CD4-positive, alpha-beta T cell (primary cell): ENCODE measurements at regions not wholly inside any gene's neighbourhood (a gene's known extent, or its start where the extent isn't known, plus 50 kb on each side); places are given as distances from the start of the nearest gene placed in this dataset.
A peak's percentile ranks its signal among the peaks of the same experiment; 100 is the strongest.

Source experiments
- ATAC-seq: fragments of 200-7000 bp; cut with Tn5 transposase; one replicate; pipeline ENCODE4 v1.10.0; 2022; ENCODE audit warnings: mild to moderate bottlenecking; ENCODE audit not compliant: poor library complexity
- CTCF ChIA-PET: fragments of 350-600 bp; sonication (Branson Sonifier 250); formaldehyde crosslinking; loops from one replicate; lab custom pipeline; 2021; ENCODE audit warnings: antibody characterized with exemption, inconsistent platforms; lab: Charles Lee
- POLR2A ChIA-PET: fragments of 350-600 bp; sonication (Branson Sonifier 250); formaldehyde crosslinking; loops from one replicate; lab custom pipeline; 2021; ENCODE audit warnings: antibody characterized with exemption, inconsistent platforms; lab: Charles Lee
- DNase-seq, 14 experiments: peaks; one replicate each; pipeline ENCODE4 v3.0.0-alpha.2; 2013 to 2020; ENCODE audit warnings: mixed read lengths in 2 of 14
- H3K27ac ChIP-seq, 2 donors: one replicate each; pipeline versions ENCODE4 v1.5.1 to v1.7.0; 2013; ENCODE audit warnings: low read length in 2 of 2, low read depth in 1 of 2, mild to moderate bottlenecking in 1 of 2
- H3K27me3 ChIP-seq, 2 experiments: 1 replicate in 1 of 2; 2 replicates in 1 of 2; pipeline versions ENCODE4 v1.6.1 to v1.7.0; 2013; ENCODE audit warnings: low read length in 2 of 2, control low read depth in 1 of 2, mild to moderate bottlenecking in 1 of 2, moderate library complexity in 1 of 2; ENCODE audit not compliant: insufficient read depth in 2 of 2, control insufficient read depth in 1 of 2
- H3K36me3 ChIP-seq: one replicate; pipeline ENCODE4 v1.6.1; 2013; ENCODE audit warnings: low read length, control low read depth; ENCODE audit not compliant: insufficient read depth
- H3K4me1 ChIP-seq: one replicate; pipeline ENCODE4 v1.6.1; 2013; ENCODE audit warnings: low read length, control low read depth; ENCODE audit not compliant: insufficient read depth
- H3K4me3 ChIP-seq: one replicate; pipeline ENCODE4 v1.5.1; 2013; ENCODE audit warnings: mild to moderate bottlenecking, low read length, moderate library complexity
- H3K9me3 ChIP-seq, 2 experiments: 1 replicate in 1 of 2; 2 replicates in 1 of 2; pipeline versions ENCODE4 v1.6.1 to v1.7.0; 2013; ENCODE audit warnings: low read length in 2 of 2, mild to moderate bottlenecking in 2 of 2, control low read depth in 1 of 2, moderate library complexity in 1 of 2; ENCODE audit not compliant: control insufficient read depth in 1 of 2, insufficient read depth in 1 of 2
- H3K27ac Mint-ChIP-seq: one replicate; pipeline ENCODE4 v1.8.0; 2020; ENCODE audit warnings: mixed read lengths
- H3K27me3 Mint-ChIP-seq: one replicate; pipeline ENCODE4 v1.8.0; 2021; ENCODE audit warnings: mixed read lengths
- H3K36me3 Mint-ChIP-seq: one replicate; pipeline ENCODE4 v1.8.0; 2021; ENCODE audit warnings: low read depth, mixed read lengths
- H3K4me1 Mint-ChIP-seq: one replicate; pipeline ENCODE4 v1.8.0; 2021; ENCODE audit warnings: low read depth, mixed read lengths
- H3K4me3 Mint-ChIP-seq: one replicate; pipeline ENCODE4 v1.8.0; 2020; ENCODE audit warnings: mild to moderate bottlenecking, mixed read lengths
- H3K9me3 Mint-ChIP-seq: one replicate; pipeline ENCODE4 v1.8.0; 2020; ENCODE audit warnings: mixed read lengths
- CTCF ChIP-seq: fragments of 200-600 bp; IDR thresholded peaks from one replicate; pipeline ENCODE4 v1.8.0; 2022; ENCODE audit warnings: antibody characterized with exemption, mild to moderate bottlenecking
- intact Hi-C, 2 experiments: fragments of 100-400 bp; cut with DNase I in 1 of 2; cut with micrococcal nuclease in 1 of 2; formaldehyde crosslinking; loops; one replicate each; pipeline versions ENCODE4 v1.15.1 to v1.9.0; 2023 to 2025; cut with DNase I, micrococcal nuclease

- Histone ChIP-seq H3K4me1 (no peaks in the 10 kb centered on the region), H3K27ac (no peak overlapping the region), H3K9me3 (peaks cover 0 to 5% of the 10 kb centered on the region in 2 experiments), H3K4me3 (no peak overlapping the region), H3K27me3 (no peaks in the 10 kb centered on the region), H3K36me3 (no peaks in the 10 kb centered on the region)
- no peaks in the 10 kb centered on the region for H3K36me3 Mint-ChIP-seq
- TF ChIP-seq CTCF, result no peak
- CTCF ChIA-PET, result no interaction called here
- POLR2A ChIA-PET, result no interaction called here
- H3K9me3 Mint-ChIP-seq, result peaks cover 2% of the 10 kb centered on the region
- no peaks in the 10 kb centered on the region for H3K27me3 Mint-ChIP-seq
- intact Hi-C loops, result no loop called here
- H3K27ac Mint-ChIP-seq, result no peak overlapping the region
- H3K4me3 Mint-ChIP-seq, result no peak overlapping the region
- ATAC-seq, result no peak
- DNase-seq, result peak in 1 of 14 experiments; percentile 4
- no peaks in the 10 kb centered on the region for H3K4me1 Mint-ChIP-seq
These were observed 516.7 kb downstream of the NR4A2 start for GRCh38 chr2:155815851-155816250.

GRCh38 chr2:155815275-155815674 is 517.2 kb downstream of the NR4A2 start:
- POLR2A ChIA-PET, result no interaction called here

GRCh38 chr2:155810411-155810810 is 522.1 kb downstream of the NR4A2 start:
- no peak for DNase-seq
- ChIA-PET POLR2A (no interaction called here), CTCF (no interaction called here)
- Mint-ChIP-seq H3K4me3 (no peak overlapping the region), H3K27ac (no peak overlapping the region), H3K36me3 (no peaks in the 10 kb centered on the region), H3K4me1 (no peaks in the 10 kb centered on the region), H3K9me3 (no peaks in the 10 kb centered on the region), H3K27me3 (no peaks in the 10 kb centered on the region)
- no peaks in the 10 kb centered on the region for H3K9me3 ChIP-seq
- no peaks in the 10 kb centered on the region for H3K27me3 ChIP-seq
- ATAC-seq, result no peak
- intact Hi-C loops, result no loop called here
- no peaks in the 10 kb centered on the region for H3K36me3 ChIP-seq
- H3K4me1 ChIP-seq, result no peaks in the 10 kb centered on the region
- TF ChIP-seq CTCF, result no peak
- no peak overlapping the region for H3K4me3 ChIP-seq
- H3K27ac ChIP-seq, result no peak overlapping the region

More at GRCh38 chr2:155815275-155815674, 517.2 kb downstream of the NR4A2 start:
- ATAC-seq (no peak), DNase-seq (no peak)
- no peak for TF ChIP-seq CTCF
- H3K27ac ChIP-seq, result no peak overlapping the region
- Mint-ChIP-seq H3K9me3 (peaks cover 2% of the 10 kb centered on the region), H3K4me1 (no peaks in the 10 kb centered on the region), H3K27ac (no peak overlapping the region), H3K4me3 (no peak overlapping the region), H3K27me3 (no peaks in the 10 kb centered on the region), H3K36me3 (no peaks in the 10 kb centered on the region)
- H3K9me3 ChIP-seq, result peaks cover 0 to 5% of the 10 kb centered on the region in 2 experiments
- intact Hi-C loops, result no loop called here
- H3K36me3 ChIP-seq, result no peaks in the 10 kb centered on the region
- CTCF ChIA-PET, result no interaction called here
- no peaks in the 10 kb centered on the region for H3K4me1 ChIP-seq
- H3K4me3 ChIP-seq, result no peak overlapping the region
- no peaks in the 10 kb centered on the region for H3K27me3 ChIP-seq
